ENCODE measurements at regions not wholly inside any gene's neighbourhood (a gene's known extent, or its start where the extent isn't known, plus 50 kb on each side); places are given as distances from the start of the nearest gene placed in this dataset.
A peak's percentile ranks its signal among the peaks of the same experiment; 100 is the strongest.

DNA sequence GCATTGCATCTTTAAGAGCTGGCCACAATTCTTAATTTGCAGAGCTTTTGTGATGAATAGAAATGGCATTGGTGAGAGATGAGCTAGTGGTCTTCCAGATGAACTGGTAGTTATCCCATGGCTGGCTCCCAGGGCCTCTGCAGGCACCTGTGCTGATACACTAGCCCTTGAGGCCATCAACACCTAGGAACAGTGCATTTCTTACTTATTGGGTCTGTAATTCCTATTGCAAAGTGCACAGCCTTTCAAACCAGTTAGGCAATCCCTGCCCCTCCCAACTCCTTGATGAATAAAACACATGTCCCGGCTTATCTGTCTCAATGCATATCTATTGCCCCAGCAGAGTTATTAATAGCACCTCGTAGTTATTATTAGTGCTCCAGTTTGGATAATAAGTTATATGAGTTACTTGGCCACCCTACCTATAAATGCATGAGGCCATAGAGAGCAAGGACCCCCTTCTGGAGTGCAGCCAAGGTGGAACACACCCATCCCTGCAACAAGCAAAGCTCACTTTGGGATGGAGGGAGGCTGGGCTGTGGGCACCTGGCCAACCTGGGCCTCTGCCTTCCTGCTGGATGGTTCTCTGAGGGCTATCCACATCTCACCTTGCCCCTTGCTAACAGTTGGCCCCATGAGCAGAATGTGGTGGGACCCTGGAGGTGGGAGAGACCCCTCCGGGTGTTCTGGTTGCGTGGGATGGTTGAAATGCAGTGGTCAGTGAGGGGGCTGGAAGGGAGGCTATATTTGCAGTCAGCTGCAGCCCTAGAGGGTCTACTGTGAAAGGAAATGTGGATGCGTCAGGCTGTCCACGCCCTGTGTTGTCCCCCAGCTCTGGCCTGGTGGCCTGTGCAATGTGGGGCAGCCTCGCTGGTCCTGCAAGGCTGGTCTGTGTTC, 455.9 kb upstream of the HS6ST1 start:
- no peak for DNase-seq (ENCODE audit: low read depth, low spot score)

DNA sequence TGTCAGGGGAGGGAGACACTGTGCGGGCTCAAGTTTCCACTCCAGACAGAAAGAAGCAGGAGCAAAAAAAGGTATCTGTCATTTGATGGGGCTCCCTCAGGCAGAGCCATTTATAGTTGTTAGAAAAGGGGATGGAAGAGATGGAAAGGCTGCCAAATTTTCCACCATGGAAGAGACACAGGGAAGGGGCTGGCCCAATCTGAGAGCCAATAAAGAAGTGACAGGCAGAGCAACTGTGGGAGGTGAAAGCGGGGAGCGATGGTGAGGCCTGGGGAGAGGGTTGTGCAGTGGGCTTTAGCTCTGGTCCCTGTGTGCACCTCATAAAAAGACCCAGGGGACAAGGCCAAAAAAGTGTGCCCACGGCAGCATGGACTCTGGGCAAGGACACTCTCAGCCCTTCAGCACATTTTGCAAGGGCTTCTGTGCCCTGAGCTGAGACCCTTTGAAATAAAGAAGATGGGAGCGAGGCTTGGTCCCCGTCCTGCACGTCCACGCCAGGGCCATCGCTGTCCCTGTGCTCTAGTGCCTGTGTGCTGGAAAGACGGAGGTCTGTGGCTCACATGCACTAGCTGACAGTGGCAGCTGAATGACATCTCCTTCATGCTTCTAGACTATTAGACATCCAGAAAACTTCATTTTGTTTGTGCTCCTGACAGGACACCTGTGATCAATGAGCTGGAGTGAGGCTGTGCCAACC, 456.7 kb upstream of the HS6ST1 start:
- no peak for DNase-seq (ENCODE audit: low read depth, low spot score)

DNA sequence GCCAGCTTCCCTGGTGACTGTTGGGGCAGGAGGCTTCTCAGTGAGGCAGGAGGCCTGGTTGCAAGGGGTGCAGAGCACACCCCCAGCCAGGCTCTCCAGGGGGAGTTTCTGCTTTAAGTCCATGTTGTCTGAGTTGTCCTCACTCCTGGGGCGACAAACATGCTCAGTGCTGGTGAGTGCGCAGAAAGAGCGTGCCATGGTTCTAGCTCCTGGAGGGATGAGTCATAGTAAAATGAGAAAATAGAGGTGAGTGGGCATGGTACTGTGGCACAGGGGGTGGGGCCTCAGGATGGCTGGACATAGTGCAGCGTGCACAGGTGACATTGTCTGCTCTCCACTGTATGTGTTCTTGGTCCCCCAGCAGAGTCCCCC, 457.2 kb upstream of the HS6ST1 start:
- no peak for DNase-seq (ENCODE audit: low read depth, low spot score)

DNA sequence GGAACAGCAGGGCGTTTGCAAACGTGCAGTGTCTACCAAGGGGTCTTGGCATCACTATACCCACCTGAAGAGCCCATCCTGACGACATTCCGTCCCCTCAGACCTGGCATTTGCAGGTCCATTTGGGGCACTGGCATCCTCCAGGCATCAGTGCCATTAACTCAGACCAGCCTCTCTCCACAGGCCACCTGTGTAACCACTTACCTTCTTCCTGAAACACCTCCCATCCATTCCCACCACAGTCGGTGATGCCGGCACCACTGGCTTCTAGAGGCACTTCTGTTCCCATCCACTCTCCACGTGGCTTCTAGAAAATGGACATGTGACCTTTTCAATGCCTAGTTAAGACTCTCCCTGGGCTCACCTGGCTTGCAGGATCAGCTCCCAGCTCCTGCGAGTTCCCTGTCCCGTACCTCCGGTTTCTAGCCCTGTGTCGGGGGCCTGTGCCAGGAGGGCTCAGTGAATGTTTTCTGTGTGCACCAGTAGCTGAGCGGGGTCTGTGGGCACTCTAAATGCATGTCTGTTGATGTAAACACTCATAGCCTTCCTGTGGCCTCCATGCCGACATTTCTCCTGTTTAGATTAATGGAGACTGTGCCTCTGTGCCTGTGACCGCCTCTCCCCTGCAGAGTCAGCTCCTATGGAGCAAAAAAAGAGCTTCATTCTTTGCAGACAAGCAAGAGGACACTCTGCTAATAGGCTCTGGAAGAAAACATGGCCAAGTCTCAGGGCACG, 458.0 kb upstream of the HS6ST1 start:
- no peak for DNase-seq (ENCODE audit: low read depth, low spot score)

DNA sequence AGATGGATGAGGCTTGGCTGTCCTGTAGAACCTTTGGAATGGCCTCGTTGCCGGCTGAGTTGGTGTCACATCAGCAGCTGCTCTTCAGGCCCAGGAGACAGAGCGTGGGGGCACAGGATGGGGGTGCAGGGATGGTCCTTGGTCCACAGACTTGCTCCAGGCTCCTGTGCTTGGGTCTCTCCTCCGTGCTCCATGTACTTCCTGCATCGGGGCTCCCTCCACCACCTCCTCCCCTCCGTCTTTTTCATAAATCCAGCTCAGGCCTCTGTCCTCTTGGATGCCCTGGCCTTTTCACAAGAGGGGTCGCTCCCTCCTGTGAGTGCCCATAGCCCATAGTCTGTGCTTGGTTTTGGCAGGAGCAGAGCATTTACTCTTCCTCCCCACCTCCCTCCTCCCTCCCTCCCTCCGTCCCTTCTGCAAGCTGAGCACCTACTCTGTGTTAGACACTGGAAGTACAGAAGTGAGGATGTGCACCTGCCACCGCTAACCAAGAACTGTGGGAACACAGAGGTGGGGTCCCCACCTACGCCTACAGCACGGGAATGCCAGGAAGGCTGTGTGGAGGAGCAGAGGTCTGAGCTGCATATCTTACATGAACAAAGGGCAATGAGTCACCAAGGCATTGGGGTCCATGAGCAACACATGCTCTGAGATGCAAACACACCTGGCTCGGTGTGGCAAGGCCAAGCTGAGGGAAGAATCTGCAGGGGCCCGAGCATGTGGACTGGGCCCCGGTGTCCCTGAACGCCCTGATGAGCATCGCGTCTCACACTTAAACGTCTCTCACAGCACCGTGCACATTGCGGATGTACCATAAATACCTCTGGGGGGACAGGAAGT, 458.7 kb upstream of the HS6ST1 start:
- no peak for DNase-seq (ENCODE audit: low read depth, low spot score)

DNA sequence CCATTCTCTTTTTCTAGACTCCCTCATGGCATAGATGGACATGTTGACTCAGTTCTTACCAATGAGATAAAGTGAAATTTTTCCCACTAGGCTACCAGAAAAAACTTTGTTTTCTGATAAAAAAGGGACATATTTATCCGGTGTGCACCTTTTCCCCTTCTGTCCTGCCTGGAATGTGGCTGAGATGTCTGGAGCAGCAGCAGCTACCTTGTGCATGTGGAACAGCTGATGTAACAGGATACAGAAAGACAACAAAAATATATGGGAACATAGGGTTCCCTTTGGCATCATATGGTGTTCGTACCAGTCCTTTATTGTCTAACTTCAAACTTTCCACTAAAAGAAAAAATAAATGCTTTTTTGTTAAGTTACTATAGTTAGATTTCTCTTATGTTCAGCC, 460.2 kb upstream of the HS6ST1 start:
- no peak for DNase-seq (ENCODE audit: low read depth, low spot score)

DNA sequence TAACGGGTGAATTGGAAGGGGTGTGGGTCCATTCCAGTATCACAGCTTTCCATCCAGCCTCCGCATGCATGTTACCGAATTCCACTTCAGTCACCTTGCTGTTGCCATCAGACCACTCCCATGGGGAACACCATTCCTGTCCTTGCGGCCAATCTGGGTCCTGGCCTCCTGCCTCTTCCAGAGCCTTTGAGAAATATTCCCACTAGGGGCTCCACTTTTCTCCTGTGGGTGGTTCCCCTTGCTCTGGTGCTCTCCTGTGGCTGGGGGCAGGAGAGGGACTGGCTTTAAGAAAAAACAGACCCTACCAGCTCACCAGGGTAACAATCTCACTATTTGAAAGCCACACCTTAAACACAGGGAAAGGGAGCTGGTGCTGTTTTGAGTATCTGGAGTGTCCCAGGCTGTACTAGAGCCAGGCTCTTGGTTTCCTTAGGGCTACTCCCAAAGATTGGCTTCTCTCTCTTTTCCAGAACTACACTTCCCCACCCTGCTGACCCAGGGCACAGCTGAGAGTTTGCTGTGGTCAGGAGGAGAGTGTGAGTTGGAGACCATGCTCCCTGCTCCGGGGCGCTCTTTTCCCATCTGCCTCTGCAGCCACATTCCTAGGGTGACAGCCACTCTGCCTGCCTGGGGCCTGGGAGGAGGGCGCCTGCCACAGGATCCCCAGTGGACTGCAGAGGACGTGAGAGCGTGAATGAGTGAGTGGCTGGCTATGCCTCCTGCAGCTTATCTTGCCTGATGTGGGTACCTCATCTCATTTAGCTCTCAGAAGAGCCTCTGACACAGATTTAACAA, 460.8 kb upstream of the HS6ST1 start:
- DNase-seq (ENCODE audit: low read depth, low spot score) = no peak

DNA sequence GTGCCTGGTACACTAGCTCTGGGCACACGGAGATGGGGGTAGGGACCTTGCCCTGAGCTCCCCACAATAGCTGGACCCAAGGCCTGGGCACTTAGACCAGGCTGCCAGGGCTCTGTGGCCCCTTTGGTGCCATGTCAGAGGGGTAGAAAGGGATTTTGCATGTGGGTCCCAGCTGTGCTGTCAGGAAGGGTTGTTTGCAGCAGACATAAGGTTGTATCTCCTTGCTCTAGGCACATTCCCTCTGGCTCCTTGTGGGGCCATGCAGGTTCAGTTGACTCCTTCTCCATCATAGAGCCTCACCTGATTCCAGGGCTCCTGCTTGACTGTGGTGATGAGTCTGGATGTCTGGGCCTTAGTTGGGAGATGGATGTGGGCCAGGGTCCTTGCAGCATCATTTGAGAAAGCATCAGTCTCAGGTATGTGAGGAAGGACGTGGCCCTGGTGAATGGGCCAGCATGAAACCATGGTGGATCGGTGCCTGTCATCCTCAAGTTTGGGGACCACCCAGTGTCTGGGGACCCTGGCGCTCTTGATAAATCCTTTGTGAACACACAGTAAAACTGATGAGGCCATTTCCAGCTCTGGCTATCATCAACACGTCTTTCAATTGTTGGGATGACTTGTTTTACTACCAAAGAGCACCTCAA, 461.9 kb upstream of the HS6ST1 start:
- no peak for DNase-seq (ENCODE audit: low read depth, low spot score)

DNA sequence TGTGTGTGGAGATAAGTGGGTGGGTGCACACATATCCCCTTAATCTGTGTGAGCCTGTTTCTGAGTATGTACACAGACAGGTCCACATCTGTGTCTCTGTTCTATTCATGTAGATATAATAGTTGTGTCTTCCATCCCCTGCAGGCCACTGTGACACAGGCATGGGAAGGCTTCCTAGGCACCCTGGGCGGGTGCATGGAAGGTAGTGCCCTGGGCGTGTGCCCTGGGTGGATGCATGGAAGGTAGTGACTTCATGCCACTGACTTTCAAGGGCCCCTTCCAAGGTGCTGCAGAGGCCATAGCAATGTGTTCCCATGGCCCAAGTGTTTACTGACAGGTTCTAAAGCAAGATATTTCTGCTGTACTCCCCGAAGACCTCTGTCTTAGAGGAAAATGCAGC, 462.5 kb upstream of the HS6ST1 start:
- DNase-seq (ENCODE audit: low read depth, low spot score) = no peak

DNA sequence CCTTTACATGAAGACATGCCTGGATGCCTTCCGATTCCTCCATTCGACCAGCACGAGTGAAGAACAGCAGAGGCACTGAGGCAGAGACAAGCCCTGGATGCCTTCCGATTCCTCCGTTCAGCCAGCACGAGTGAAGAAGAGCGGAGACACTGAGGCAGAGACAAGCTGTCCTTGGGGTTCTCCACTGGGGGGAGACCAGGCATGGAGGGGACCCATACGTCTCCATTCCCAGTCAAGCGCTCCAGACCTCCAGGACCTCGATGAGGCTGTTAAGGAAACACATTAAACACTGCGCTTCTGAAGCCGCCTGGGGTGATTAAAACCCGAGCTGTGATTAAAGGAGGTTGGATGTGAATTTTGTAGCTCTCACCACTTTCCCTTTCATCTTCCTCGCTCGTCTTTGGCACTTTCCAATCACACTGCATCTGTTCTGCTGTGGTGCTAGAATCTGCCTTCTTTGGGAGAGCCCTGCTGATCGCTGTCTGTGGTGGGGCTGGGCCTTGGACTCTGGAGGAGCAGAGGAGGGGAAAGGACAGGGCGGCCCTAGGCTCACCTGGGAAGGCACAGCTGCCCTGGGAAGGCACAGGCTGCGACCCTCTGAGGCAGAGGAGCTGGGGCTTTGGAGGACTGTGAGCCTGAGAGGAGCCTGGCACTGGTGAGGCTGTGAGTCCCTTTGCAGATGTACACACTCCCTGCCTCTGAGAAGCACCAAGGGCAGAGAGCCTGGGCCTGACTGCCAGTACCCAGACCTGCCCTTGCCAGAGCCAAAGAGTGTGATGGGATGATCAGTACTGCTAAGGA, 463.1 kb upstream of the HS6ST1 start:
- DNase-seq (ENCODE audit: low read depth, low spot score) = no peak

DNA sequence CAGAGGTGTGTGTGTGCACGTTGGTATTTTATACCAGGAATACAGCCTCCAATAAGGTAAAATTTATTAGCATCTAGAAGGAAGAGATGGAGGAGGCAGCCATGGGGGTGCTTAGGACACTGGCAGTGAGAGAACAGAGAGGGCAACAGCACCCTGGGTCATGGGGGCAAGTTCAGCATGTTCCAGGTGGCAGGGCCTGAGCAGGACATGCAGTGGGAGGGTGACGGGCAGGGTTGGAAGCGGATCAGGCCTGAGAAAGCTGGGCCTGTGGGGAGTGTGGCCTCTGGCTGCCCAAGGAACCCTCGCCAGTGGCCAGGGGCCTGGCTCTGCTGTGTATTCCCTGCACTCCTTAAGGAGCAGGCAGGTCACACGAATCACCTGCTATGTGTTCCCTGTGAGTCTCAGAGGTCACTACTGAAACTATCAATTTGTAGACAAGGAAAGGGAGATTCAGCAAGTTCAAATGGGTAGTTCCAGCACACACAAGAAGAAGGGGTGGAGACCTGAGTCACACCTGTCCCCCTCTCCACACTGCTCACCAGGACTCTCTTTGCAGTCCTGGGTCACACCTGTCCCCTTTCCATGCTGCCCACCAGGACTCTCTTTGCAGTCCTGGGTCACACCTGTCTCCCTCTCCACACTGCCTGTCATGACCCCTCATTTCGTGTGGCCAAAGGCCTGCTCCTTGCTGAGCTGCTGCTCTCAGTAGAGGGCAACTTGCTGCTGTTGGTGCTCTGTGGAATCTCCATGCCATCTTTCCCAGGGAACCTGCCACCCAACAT, 463.9 kb upstream of the HS6ST1 start:
- no peak for DNase-seq (ENCODE audit: low read depth, low spot score)

DNA sequence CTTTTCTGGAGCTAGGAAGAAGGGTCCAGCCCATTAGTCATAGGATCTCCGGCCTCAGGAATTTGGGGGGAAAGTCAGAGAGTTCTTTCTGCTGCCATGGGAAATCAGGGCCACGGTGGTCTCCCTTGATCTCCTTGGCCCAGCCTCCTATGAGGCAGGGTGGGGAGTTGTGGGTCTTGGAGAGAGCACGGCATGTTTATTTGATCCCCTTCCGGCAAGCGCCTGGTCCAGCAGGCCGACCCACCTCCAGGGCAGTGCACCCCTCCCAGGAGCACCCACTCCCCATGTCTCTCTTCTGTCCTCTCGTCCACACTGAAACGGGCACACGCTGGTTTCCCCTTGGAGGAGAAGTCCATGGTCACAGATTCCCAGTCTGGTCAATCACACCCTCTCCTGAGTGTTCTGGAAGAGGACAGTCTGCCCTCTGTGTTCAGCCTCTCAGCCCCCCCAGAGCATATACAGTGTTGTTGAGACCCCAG, 464.6 kb upstream of the HS6ST1 start:
- DNase-seq (ENCODE audit: low read depth, low spot score) = no peak

DNA sequence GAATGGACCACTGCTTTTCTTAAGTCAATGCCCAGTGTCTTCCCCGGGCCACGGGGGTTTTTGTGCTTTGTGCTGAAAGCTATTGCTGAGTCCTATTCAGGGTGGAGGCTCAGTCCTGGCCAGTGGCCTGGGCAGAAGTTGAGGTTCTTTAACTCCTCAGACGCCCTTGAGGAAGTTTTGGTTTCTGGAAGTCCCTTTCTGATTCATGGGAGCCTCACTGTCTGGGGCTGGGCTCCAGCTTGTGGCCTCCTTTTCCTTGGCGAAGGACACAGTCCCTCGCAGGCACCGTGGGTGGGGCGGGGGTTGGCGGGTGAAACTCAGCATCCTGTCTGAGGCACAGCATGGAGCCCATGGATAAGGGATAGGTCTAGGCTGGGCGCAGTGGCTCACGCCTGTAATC, 465.2 kb upstream of the HS6ST1 start:
- no peak for DNase-seq (ENCODE audit: low read depth, low spot score)

DNA sequence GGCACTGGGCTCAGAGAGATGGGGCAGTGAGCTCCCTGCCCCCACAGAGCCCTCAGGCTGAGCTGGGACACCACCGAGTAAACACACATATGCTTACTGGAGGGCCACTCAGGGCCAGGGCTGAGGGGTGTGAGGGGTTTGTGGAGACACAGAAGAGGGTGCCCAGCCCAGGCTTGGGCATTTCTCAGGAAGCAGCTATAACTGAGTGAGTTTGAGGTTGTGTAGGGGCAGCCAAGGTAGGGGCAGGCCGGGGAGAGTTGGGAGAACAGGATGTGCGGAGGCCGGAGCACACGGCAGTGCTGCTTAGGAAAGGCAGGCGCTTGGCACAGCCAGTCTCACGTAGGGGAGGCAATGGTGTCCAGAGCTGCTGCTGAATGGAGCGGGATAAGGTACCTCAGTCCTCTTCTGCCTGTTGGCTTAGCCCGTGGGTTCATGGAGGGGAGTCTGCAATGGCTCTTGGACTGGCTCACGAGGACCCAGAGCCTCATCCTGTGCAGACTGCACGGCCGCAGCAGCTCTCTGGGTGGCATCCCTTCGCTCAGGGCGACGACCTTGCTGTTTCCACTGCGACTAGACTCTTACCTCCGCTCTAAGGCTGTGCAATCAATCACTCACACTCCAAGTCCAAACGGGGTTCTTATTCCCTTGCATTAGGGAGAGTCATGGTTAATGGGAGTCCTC, 466.1 kb upstream of the HS6ST1 start:
- no peak for DNase-seq (ENCODE audit: low read depth, low spot score)

DNA sequence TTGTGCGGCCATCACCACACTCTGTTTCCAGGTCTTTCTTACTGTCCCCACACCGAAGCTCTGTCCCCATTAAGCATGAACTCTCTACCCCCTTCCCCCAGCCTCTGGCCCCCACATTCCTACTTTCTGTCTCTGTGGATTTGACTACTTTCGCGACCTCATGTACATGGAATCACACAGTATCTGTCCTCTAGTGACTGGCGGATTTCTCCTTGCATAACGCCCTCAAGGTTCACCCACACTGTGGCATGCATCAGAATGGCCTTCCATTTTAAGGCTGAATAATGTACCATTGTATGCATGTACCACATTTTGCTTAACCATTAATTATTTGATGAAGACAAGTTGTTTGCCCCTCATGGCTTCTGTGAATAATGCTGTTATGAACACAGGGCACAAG, 467.6 kb upstream of the HS6ST1 start:
- DNase-seq (ENCODE audit: low read depth, low spot score) = no peak

DNA sequence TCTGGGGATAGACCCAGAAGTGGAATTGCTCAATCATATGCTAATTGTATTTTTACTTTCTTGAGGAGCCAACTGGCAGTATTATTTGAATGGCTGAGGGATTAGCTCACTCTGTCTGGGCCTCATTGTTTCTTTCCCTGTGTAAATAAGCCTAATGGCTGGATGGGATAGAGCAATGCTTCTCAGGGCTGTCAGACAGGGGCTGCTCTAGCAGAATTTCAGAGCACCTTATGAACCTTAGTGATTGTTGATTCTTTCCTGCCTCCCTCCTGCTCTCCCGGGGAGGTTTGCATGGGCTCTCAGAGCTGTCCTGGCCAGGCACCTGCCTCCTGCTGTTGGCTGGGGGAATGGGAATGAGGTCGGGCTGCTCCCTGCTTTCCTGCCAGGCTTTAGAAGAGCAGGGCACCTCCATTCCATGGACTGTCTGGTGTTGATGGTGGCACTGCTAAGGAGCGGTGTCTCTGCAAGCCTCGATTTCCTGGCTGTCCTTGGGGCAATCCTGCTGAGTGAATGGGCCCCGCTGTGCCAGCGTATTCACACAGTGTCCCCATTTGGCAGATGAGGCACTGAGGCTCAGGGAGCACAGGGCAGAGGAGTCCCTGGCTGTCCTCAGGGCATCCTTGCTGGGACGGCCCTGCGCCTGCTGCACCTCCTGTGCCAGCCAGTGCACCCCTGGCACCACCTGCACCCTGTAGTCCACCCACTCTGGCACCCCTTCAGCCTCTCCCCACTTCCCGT, 468.2 kb upstream of the HS6ST1 start:
- DNase-seq (ENCODE audit: low read depth, low spot score) = peak; percentile 43

DNA sequence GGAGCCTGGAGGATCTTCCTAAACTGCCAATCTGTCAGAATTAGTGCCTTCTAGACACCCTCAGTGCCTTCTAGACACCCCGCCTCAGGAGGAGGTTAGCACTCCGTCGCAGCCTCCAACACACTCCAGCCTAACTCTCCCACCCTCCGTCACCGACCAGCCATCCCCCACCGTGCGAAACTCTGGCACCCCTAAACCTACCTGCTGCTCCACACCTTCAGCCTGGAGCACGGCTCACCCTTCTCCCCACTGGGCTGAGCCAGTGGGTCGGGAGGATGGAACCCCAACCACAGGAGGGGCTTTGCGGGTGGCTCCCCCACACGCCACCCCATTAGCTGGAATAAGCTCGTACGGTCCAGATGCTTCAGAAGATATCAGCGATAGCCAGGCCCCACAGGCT, 468.9 kb upstream of the HS6ST1 start:
- no peak for DNase-seq (ENCODE audit: low read depth, low spot score)
